OCI-LY7 (cell line): ENCODE measurements at regions not wholly inside any gene's neighbourhood (a gene's known extent, or its start where the extent isn't known, plus 50 kb on each side); places are given as distances from the start of the nearest gene placed in this dataset.

Source experiments
- BruUV-seq: library from RNA; stranded (reverse); fragments of 400-500 nt; replicated peaks from 2 replicates; lab custom pipeline; 2021; lab: Mats Ljungman, UMichigan
- CTCF ChIA-PET: fragments of 300-600 bp; sonication (Branson Sonifier 250); formaldehyde crosslinking; loops from one replicate; lab custom pipeline; 2022; ENCODE audit warnings: antibody characterized with exemption; ENCODE audit not compliant: unreplicated experiment; lab: Charles Lee
- POLR2A ChIA-PET: fragments of 300-600 bp; sonication (Branson Sonifier 250); formaldehyde crosslinking; loops from one replicate; lab custom pipeline; 2022; ENCODE audit warnings: antibody characterized with exemption; lab: Charles Lee
- DNase-seq: peaks from one replicate; pipeline ENCODE4 v3.0.0-alpha.2; 2015; ENCODE audit warnings: low spot score
- H2AFZ ChIP-seq: fragments of 200-600 bp; sonication (generic), shearing (Covaris generic); 2 replicates; pipeline ENCODE4 v1.6.1; 2014; ENCODE audit warnings: mild to moderate bottlenecking, antibody characterized with exemption, low read length, moderate library complexity
- H3K27ac ChIP-seq: fragments of 200-600 bp; sonication (generic); 2 replicates; pipeline ENCODE4 v1.5.1; 2014; ENCODE audit warnings: mixed run types, low read depth, mild to moderate bottlenecking, moderate library complexity, low read length, inconsistent platforms; ENCODE audit not compliant: poor library complexity, severe bottlenecking
- H3K36me3 ChIP-seq: fragments of 200-600 bp; sonication (generic); 2 replicates; pipeline ENCODE4 v1.6.1; 2014; ENCODE audit warnings: mild to moderate bottlenecking, antibody characterized with exemption, low read length, moderate library complexity, mixed read lengths; ENCODE audit not compliant: insufficient read depth
- H3K4me1 ChIP-seq: fragments of 200-600 bp; sonication (generic); 2 replicates; pipeline ENCODE4 v1.5.1; 2014; ENCODE audit warnings: mild to moderate bottlenecking, low read length; ENCODE audit not compliant: insufficient read depth, poor library complexity, severe bottlenecking
- H3K4me2 ChIP-seq: fragments of 200-600 bp; sonication (generic); 2 replicates; pipeline ENCODE4 v1.6.1; 2014; ENCODE audit warnings: mild to moderate bottlenecking, low read length
- H3K4me3 ChIP-seq: fragments of 200-600 bp; sonication (generic); 2 replicates; pipeline ENCODE4 v1.5.1; 2014; ENCODE audit warnings: mild to moderate bottlenecking, low read depth, low read length; ENCODE audit not compliant: poor library complexity, severe bottlenecking
- H3K79me2 ChIP-seq: fragments of 200-600 bp; sonication (generic); 2 replicates; pipeline ENCODE4 v1.6.1; 2016; ENCODE audit warnings: low read depth, mild to moderate bottlenecking, low read length, moderate library complexity, mixed read lengths; ENCODE audit not compliant: insufficient read depth
- H3K9me2 ChIP-seq: fragments of 200-600 bp; sonication (generic); 2 replicates; pipeline ENCODE4 v1.6.1; 2016; ENCODE audit warnings: mild to moderate bottlenecking, low read length, mixed read lengths; ENCODE audit not compliant: insufficient read depth
- H3K9me3 ChIP-seq: fragments of 200-600 bp; sonication (generic); 2 replicates; pipeline ENCODE4 v1.6.1; 2014; ENCODE audit warnings: mild to moderate bottlenecking, mixed run types, low read length, mixed read lengths
- H4K20me1 ChIP-seq: fragments of 200-600 bp; sonication (generic); 2 replicates; pipeline ENCODE4 v1.6.1; 2014; ENCODE audit warnings: mild to moderate bottlenecking, antibody characterized with exemption, low read length, moderate library complexity, mixed read lengths; ENCODE audit not compliant: insufficient read depth
- EZH2phosphoT487 ChIP-seq: fragments of 200-600 bp; sonication (generic); IDR thresholded peaks from 2 replicates; pipeline ENCODE4 v1.6.1; 2018; ENCODE audit warnings: low read depth, borderline replicate concordance, mild to moderate bottlenecking, mixed run types, antibody characterized with exemption, low read length, moderate library complexity, mixed read lengths
- intact Hi-C: fragments of 100-400 bp; cut with micrococcal nuclease; formaldehyde crosslinking; loops from one replicate; pipeline ENCODE4 v1.10.0; 2022; ENCODE audit not compliant: unreplicated experiment
- TF ChIP-seq, protein P1 (sequence below): fragments of 200-600 bp; sonication (generic); conservative IDR thresholded peaks from 2 replicates; pipeline ENCODE4 v1.5.1; 2014; ENCODE audit warnings: mild to moderate bottlenecking, antibody characterized with exemption, low read length, moderate library complexity, mixed read lengths

DNA sequence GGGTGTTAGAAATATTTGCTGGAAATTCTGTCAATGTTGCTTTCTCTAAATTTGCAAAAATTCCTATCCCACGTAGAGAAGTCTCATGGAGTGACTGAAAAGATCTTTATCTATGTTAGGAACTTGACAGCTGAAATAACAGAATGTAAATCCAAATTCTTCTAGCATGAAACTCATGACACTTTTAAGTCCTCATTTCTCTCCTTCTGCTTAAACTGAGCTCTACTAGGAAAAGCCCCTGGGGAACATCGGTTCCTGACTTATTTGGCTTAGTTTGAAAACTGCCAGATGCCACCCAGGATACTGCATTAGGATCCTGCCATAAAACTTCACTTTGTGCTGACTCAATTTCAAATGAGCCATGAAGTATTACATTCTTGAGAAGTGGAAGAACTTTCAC is 426.0 kb downstream of the GALC start:
- Histone ChIP-seq H3K27ac (no peak overlapping the region), H4K20me1 (no peaks in the 10 kb centered on the region), H3K9me3 (peaks cover 14% of the 10 kb centered on the region; the same call in 1 of the 2 replicates), H3K4me1 (no peaks in the 10 kb centered on the region), H3K9me2 (no peaks in the 10 kb centered on the region), H3K4me2 (no peak overlapping the region), H3K4me3 (no peak overlapping the region), H3K36me3 (no peaks in the 10 kb centered on the region), H3K79me2 (no peaks in the 10 kb centered on the region), H2AFZ (peak overlapping the region; percentile 55; the same call in 1 of the 2 replicates)
- TF ChIP-seq, protein P1, sequence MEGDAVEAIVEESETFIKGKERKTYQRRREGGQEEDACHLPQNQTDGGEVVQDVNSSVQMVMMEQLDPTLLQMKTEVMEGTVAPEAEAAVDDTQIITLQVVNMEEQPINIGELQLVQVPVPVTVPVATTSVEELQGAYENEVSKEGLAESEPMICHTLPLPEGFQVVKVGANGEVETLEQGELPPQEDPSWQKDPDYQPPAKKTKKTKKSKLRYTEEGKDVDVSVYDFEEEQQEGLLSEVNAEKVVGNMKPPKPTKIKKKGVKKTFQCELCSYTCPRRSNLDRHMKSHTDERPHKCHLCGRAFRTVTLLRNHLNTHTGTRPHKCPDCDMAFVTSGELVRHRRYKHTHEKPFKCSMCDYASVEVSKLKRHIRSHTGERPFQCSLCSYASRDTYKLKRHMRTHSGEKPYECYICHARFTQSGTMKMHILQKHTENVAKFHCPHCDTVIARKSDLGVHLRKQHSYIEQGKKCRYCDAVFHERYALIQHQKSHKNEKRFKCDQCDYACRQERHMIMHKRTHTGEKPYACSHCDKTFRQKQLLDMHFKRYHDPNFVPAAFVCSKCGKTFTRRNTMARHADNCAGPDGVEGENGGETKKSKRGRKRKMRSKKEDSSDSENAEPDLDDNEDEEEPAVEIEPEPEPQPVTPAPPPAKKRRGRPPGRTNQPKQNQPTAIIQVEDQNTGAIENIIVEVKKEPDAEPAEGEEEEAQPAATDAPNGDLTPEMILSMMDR = no peak
- intact Hi-C loops = no loop called here
- ChIA-PET CTCF (no interaction called here), POLR2A (interaction anchor here (0.6 to 1.6 kb wide), 4 partner anchors 11 to 58 kb away, joined by 3 read pairs; no protein-coding TSS in a partner anchor)
- no peak for DNase-seq
- BruUV-seq = no TSS peak

DNA sequence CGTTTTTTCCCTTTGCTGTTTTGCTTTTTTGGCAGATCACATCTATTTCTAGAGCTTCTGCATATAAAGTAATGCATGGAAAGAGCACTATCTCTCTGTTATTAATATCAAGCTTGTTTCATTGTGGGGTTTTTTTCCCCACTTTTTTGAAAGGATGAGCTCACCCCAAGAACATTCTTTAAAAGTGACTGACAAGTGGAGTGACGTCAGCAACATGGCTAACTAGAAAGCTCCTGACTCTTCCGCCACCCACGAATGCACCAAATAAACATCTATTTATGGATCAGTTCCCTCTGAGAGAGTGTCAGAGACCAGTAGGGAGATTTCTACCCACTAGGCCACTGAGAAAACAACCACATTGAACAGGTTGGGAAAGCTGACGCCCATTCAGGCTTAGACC is 445.4 kb downstream of the GALC start:
- Histone ChIP-seq H3K9me3 (no peaks in the 10 kb centered on the region), H3K9me2 (no peaks in the 10 kb centered on the region; the same call in 1 of the 2 replicates), H3K4me3 (no peak overlapping the region), H3K79me2 (no peaks in the 10 kb centered on the region), H4K20me1 (no peaks in the 10 kb centered on the region), H2AFZ (no peak overlapping the region), H3K4me2 (no peak overlapping the region), H3K27ac (no peak overlapping the region), H3K36me3 (no peaks in the 10 kb centered on the region), H3K4me1 (no peaks in the 10 kb centered on the region)
- ChIA-PET CTCF (no interaction called here), POLR2A (interaction anchor here (1.2 kb wide), 1 partner anchor 16 kb away, joined by 3 read pairs; no protein-coding TSS in a partner anchor)
- DNase-seq = no peak
- TF ChIP-seq EZH2phosphoT487 = no peak
- TF ChIP-seq, protein P1 = no peak
- no TSS peak for BruUV-seq
- intact Hi-C loops = no loop called here

DNA sequence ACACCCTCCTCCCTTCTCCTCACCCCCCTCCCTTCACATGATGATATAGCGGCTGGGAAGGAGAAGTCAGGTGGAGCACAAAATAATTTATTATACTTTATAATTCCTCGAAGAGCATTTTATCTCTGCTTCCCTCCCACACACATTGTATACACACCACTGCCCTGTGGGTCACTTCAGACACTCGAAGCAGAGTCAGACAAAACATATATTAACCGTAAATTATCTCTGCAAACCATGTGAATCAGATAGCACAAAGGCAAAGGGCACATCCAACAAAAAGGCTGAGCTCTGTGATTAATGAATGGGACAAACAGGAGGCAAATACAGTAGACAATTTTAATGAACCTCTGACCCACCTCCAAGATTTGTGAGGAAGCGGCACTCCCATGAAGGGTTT is 450.7 kb downstream of the GALC start:
- Histone ChIP-seq H3K9me2 (no peaks in the 10 kb centered on the region; the same call in 1 of the 2 replicates), H3K4me1 (no peaks in the 10 kb centered on the region), H3K79me2 (no peaks in the 10 kb centered on the region), H3K9me3 (no peaks in the 10 kb centered on the region), H3K4me3 (no peak overlapping the region), H3K36me3 (no peaks in the 10 kb centered on the region), H2AFZ (no peak overlapping the region), H3K27ac (no peak overlapping the region), H3K4me2 (no peak overlapping the region), H4K20me1 (no peaks in the 10 kb centered on the region)
- ChIA-PET CTCF (no interaction called here), POLR2A (no interaction called here)
- intact Hi-C loops = no loop called here
- BruUV-seq = no TSS peak
- DNase-seq = no peak
- TF ChIP-seq EZH2phosphoT487 = no peak
